Vagina (tissue), 2 donors: ENCODE measurements at regions not wholly inside any gene's neighbourhood (a gene's known extent, or its start where the extent isn't known, plus 50 kb on each side); places are given as distances from the start of the nearest gene placed in this dataset.

ENCODE experiments used
- POLR2A ChIP-seq, 2 donors: fragments of 450-650 bp; IDR thresholded peaks; one replicate each; pipeline ENCODE4 v1.6.1; 2017; ENCODE audit warnings: antibody characterized with exemption in 2 of 2, mild to moderate bottlenecking in 2 of 2, moderate library complexity in 2 of 2
- TF ChIP-seq, protein P1 (sequence below), 3 experiments: fragments of 450-650 bp in 2 of 3; fragments of 200-600 bp in 1 of 3; sonication (generic) in 1 of 3; IDR thresholded peaks; one replicate each; pipeline ENCODE4 v1.5.1; 2017 to 2019; ENCODE audit warnings: antibody characterized with exemption in 3 of 3, mild to moderate bottlenecking in 2 of 3, moderate library complexity in 2 of 3

DNA sequence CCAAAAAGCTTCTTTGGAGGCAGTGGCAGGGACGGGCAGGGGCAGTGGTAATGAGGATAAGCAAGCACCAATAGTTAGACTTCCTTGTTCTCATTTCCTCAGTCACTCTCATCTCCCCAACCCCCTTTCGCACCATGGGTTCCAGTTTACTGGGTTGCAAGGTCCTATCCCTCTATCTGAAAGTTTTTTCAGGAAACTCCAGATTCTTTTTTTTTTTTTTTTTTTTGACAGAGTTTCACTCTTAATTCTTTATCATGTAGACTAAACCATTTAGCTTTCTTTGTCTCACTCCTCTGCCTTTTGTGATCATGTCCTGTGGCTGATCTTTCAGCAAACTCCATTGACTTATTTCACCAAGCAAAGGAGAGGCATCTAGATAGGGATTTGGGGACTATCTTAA lies 51.4 kb upstream of the GMDS start:
- no peak for TF ChIP-seq POLR2A (IDR thresholded peaks at IDR 0.05)
- TF ChIP-seq, protein P1, sequence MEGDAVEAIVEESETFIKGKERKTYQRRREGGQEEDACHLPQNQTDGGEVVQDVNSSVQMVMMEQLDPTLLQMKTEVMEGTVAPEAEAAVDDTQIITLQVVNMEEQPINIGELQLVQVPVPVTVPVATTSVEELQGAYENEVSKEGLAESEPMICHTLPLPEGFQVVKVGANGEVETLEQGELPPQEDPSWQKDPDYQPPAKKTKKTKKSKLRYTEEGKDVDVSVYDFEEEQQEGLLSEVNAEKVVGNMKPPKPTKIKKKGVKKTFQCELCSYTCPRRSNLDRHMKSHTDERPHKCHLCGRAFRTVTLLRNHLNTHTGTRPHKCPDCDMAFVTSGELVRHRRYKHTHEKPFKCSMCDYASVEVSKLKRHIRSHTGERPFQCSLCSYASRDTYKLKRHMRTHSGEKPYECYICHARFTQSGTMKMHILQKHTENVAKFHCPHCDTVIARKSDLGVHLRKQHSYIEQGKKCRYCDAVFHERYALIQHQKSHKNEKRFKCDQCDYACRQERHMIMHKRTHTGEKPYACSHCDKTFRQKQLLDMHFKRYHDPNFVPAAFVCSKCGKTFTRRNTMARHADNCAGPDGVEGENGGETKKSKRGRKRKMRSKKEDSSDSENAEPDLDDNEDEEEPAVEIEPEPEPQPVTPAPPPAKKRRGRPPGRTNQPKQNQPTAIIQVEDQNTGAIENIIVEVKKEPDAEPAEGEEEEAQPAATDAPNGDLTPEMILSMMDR (IDR thresholded peaks at IDR 0.05): no peak
